ENCODE measurements at regions not wholly inside any gene's neighbourhood (a gene's known extent, or its start where the extent isn't known, plus 50 kb on each side); places are given as distances from the start of the nearest gene placed in this dataset.

DNA sequence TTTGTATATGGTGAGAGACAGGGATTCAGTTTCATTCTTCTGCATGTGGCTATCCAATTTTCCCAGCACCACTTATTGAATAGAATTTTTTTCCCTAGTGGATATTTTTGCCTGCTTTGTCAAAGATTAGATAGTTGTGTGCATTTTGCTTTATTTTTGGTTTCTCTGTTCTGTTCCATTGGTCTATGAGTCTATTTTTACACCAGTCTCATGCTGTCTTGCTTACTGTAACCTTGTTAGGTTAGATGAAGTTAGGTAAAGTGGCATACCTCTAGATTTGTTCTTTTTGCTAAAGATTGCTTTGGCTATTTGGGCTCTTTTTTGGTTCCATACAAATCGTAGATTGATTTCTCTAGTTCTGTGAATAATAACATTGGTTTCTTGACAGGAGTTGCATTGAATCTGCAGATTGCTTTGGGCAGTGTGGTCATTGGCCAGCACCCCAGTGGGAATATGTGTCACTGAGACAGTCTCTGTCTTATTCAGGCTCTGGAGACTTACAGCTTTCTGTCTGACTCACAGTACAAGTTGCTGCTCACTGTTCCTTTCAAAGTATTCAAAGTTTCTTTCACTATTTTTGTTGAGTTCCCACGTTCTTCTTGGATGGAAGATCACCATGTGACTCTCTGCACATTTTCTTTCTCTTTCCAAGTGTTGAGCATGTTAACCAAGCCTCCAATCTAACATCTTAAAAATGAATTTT lies 709.1 kb downstream of the CDH11 start:
- no peak for DNase-seq (ENCODE audit: low read depth, low spot score)

GRCh38 chr16:64410306-64410705 lies 711.6 kb downstream of the CDH11 start:
- no peak for DNase-seq (ENCODE audit: low read depth, low spot score)

DNA sequence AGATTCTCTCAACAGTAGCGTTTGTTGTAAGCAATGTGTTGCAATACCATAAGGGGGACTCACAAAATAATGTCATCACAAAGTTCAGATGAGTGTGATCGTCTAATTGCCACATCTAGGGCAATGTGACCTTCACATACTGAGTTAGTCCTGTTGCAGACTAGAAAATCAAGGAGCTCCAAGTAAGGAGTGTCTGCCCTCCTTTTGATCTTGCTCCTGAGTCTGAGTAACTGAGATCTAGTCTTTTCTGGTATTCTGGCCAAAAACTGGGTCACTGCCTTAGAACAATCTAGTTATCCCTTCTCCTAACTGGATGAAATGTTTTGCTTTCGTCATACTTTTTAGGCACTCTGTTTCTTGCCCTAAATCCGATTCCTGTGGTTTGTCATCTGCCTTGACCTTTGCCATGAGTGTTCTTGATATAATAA lies 712.1 kb downstream of the CDH11 start:
- no peak for DNase-seq (ENCODE audit: low read depth, low spot score)

DNA sequence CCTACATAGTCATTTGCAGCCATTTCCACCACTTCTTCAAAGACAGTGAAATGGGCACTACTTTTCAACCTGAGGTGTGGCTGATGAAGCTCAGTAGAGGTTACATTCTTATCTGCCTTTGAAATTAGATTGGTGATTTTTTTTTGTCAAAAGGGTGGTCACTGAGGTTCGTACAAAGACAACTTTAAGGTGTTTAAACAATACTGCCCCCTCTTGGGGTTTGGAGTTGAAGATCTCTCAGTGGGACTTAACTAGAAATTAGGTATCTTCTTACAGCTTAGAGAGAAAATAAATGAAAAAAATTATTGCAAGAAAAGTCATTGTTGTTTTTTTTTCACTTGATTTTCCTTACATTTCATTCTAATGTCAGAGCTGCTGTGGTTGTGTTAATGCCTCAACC lies 713.2 kb downstream of the CDH11 start:
- no peak for DNase-seq (ENCODE audit: low read depth, low spot score)

GRCh38 chr16:64406770-64407181 lies 715.1 kb downstream of the CDH11 start:
- DNase-seq (ENCODE audit: low read depth, low spot score), result no peak

- no peak for DNase-seq (ENCODE audit: low read depth, low spot score)
These were observed 718.5 kb downstream of the CDH11 start for GRCh38 chr16:64403352-64403751.

- no peak for DNase-seq (ENCODE audit: low read depth, low spot score)
These were observed 723.1 kb downstream of the CDH11 start for GRCh38 chr16:64398793-64399192.

- no peak for DNase-seq (ENCODE audit: low read depth, low spot score)
These were observed 723.8 kb downstream of the CDH11 start for GRCh38 chr16:64397945-64398508.

DNA sequence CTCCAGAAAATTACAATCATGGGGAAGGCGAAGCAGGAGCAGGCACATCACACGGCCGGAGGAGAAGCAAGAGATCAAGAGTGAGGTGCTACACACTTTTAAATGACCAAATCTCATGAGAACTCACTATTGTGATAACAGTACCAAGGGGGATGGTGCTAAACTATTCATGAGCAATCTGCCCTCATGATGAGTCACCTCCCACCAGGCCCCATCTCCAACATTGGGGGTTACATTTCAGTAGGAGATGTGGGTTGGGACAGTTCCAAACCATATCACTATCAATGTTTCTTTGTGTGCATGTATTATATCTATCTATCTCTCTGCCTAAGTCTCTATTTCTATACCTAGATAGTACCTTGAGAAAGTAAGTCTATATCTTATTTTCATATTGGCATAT lies 724.8 kb downstream of the CDH11 start:
- DNase-seq (ENCODE audit: low read depth, low spot score), result no peak

DNA sequence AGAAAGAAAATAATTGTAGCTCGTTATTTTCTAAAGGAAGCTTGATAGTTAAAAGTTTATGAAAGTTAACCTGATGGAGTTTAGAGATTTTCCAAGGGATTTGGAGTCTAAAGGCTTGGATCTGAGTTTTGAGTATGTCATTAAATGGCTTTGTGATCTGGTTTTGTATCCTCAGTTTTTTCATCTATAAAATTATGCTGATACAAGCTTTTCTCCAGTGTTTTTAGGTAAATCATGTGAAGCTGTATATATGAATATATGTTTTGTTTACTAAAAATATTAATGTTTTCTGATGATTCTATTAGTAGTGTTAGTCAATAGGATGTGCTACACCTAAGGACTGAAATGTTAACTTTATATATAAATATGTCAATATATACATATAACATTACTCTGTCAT lies 727.8 kb downstream of the CDH11 start:
- no peak for DNase-seq (ENCODE audit: low read depth, low spot score)

- no peak for DNase-seq (ENCODE audit: low read depth, low spot score)
These were observed 729.4 kb downstream of the CDH11 start for GRCh38 chr16:64392456-64392855.

- no peak for DNase-seq (ENCODE audit: low read depth, low spot score)
These were observed 730.7 kb downstream of the CDH11 start for GRCh38 chr16:64391063-64391600.

DNA sequence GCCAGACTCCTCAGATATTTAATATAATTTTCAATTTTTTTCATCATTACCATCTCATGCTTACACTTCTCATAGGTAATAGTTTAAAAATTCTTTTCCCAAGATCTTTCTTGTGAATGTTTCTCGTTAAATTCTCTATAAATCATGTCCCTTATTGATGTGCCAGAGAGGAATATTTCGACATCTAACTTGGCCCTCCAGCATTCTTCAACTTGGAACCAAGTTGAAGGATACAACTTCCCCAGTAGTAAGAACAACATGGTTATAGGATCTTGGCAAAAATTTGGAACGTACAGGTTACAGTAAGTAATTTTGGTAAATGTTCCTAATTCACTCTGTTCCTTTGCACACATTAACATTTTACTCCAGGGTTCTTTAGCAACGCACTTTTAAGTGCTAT lies 731.8 kb downstream of the CDH11 start:
- no peak for DNase-seq (ENCODE audit: low read depth, low spot score)

- no peak for DNase-seq (ENCODE audit: low read depth, low spot score)
These were observed 737.2 kb downstream of the CDH11 start for GRCh38 chr16:64384636-64385035.

- no peak for DNase-seq (ENCODE audit: low read depth, low spot score)
These were observed 739.9 kb downstream of the CDH11 start for GRCh38 chr16:64381979-64382378.

DNA sequence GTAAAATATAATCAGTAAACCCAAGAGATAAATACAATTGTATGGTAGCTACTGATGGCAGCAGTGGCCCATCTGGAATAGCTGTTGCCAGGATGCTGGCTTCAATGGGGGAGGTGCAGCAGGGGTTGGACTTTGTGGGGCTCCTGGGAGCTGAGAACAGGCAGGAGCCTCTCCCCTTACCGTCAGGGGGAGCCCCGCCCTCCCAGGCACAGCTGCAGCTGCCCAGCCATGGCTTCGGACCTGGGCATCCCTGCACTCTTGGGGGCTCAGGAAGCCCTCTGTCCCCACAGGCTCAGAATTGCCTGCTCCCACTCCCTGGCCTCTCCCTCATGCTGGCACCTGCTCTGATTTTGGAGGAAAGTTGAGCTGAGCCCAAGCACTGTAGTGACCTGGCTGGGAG lies 741.1 kb downstream of the CDH11 start:
- no peak for DNase-seq (ENCODE audit: low read depth, low spot score)

DNA sequence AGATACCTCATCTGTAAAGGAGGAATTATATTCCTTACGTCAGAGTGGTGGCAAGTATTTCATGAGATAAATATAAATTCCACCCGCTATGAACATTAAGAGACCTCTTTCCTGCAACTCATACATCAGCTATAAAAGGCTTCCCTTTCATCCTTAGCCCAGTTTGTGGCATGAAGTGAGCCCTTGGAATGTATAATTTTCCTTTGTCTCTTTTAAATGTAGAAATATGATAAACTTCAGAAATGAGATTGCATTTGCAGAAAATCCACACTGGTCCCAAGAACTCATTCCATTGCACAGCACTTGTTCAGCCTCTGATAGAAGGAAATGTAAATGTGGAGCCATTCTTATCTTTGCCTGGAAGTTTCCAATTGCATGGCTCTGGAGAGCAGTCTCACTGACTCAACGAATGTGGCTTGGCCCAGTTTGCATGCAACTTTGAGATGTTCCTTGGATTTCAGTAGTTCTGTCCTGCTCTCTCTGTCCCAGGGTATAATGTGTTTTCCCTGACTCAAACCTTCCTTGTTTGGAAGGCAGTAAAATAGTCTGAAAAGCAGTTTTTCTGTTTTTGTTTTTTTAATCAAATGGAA lies 746.4 kb downstream of the CDH11 start:
- no peak for DNase-seq (ENCODE audit: low read depth, low spot score)

- DNase-seq (ENCODE audit: low read depth, low spot score), result no peak
These were observed 751.8 kb downstream of the CDH11 start for GRCh38 chr16:64370112-64370511.

GRCh38 chr16:64365448-64365931 lies 756.4 kb downstream of the CDH11 start:
- DNase-seq (ENCODE audit: low read depth, low spot score), result no peak

DNA sequence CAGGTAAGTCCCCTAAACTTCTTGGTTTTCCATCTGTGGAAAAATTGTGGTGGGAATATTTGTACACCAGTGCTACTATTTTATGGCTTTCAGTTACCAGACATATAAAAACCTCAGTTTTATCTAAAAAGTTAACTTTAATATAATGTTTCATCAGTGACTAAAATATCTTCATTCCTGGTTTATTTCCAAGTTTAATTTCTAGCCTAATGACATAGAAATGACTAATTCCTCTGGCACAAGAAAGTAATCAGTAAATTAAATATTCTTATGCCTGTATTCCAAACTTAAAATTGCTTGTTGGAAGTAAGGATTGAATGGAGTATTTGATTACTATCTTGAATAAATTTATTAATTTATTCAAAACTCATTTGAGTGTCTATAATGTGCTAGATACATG lies 757.0 kb downstream of the CDH11 start:
- no peak for DNase-seq (ENCODE audit: low read depth, low spot score)

DNA sequence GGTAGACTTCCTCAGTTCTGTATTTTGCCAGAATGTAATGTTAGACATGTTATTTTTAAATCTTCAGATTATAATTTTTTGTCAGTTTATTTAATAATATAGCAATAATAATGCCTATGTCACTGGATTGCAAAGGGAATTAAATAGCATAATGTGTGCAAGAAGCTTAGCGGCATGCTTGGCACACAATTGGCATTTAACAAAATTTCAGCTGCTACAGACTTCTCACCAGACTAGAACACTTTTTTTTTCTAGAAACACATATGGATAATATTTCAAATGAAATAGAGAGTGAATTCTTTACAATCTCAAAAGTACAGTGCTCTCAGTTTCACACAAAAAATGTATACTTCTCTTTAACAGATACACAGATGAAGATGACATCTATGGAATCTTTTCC lies 757.4 kb downstream of the CDH11 start:
- DNase-seq (ENCODE audit: low read depth, low spot score), result no peak

DNA sequence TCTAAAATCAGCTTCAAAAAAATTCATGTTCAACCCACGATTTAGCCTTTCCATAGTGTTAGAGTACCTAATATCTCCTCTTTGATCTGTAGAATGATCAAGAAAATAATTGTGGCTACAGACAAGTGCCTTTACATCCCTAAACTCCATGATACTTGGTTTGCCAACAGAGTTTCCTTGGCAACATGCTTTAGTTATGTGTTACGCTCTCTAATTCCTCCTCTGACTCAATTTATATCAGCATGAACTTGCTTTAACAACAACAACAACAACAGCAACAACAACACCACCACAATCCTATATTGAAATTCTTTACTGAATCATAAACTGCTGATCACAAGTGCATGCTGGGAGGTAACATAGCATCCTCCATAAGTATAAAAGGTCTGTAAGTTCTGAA lies 757.8 kb downstream of the CDH11 start:
- DNase-seq (ENCODE audit: low read depth, low spot score), result no peak

- DNase-seq (ENCODE audit: low read depth, low spot score), result no peak
These were observed 758.8 kb downstream of the CDH11 start for GRCh38 chr16:64363039-64363438.

Data from brain pericyte (primary cell).